ENCODE measurements at regions not wholly inside any gene's neighbourhood (a gene's known extent, or its start where the extent isn't known, plus 50 kb on each side); places are given as distances from the start of the nearest gene placed in this dataset.

DNA sequence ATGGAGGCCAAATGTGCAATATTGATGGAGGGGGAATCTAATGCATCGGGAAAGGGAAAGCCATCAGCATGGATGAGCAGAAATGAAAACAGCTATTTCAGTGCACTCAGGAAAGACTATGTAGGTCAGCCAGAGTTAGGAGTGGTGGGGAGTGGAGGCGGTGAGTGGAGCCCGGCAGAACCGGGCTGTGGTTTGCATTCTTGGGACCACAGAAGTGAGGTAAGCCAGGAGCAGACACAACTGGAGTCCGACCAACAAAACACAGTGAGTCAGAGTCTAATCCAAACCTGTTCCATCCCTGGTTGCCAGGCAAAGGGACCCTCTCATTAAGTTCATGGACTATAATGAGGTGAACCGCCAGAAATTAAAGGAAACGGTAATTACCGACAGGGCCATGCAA lies 61.1 kb upstream of the RAB12 start:
- no peak overlapping the region for H3K4me3 ChIP-seq
- H3K36me3 ChIP-seq = no peaks in the 10 kb centered on the region
- TF ChIP-seq Cebpa-rat (IDR thresholded peaks at IDR 0.05) = no peak
- no peaks in the 10 kb centered on the region for H3K4me1 ChIP-seq
- no peaks in the 10 kb centered on the region for H4K20me1 ChIP-seq
- H3K4me2 ChIP-seq = no peak overlapping the region
- H3K27ac ChIP-seq = no peak overlapping the region
- H3K9me3 ChIP-seq (replicated peaks in 1 of 11) = no peaks in the 10 kb centered on the region
- H3K9ac ChIP-seq = no peak overlapping the region
- no peaks in the 10 kb centered on the region for H3K27me3 ChIP-seq

DNA sequence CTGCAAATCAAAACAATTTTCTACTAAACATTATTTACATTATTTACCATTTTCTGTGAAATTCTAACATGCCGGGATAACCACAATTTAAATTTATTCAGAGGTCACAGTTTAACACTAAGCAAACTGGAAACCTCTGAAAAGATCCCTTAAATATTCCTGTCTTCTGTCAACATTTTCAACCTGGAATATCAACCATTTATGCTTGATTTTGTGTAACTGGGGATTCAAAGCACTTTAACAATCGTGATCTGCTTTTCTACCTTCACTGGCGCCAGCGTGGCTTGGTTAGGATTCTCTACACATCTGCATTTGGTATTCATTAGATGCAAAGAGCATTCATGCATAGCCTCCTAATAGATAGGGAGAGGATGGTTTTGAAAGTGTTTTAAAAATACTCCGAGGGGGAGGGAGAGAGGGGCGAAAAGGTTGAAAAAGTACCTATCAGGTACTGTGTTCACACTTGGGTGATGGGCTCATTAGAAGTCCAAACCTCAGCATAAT lies 59.9 kb upstream of the RAB12 start:
- no peaks in the 10 kb centered on the region for H3K36me3 ChIP-seq
- H3K9me3 ChIP-seq (replicated peaks in 1 of 11) = no peaks in the 10 kb centered on the region
- no peaks in the 10 kb centered on the region for H3K27me3 ChIP-seq
- TF ChIP-seq Cebpa-rat (IDR thresholded peaks at IDR 0.05) = no peak
- no peaks in the 10 kb centered on the region for H4K20me1 ChIP-seq
- no peak overlapping the region for H3K4me2 ChIP-seq
- no peak overlapping the region for H3K27ac ChIP-seq
- H3K4me3 ChIP-seq = no peak overlapping the region
- H3K4me1 ChIP-seq = no peaks in the 10 kb centered on the region
- no peak overlapping the region for H3K9ac ChIP-seq

DNA sequence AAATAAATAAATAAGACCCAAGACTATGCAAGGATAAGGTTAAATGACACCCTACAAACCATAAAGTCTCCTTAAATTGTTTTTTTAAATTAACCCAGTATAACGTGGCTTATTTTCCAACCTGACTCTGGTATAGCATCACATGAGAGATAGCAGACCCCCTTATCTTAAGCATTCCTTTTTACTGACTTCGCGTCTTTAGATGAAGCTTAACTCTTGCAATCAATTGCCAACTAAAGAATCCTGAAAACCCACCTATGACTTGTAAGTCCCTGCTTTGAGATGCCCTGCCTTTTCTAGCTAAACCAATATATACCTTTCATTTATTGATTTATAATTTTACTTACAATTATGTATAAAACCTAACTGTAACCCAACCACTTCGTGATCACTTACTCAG lies 57.1 kb upstream of the RAB12 start:
- Histone ChIP-seq H3K9me3 (replicated peaks in 1 of 11) (no peaks in the 10 kb centered on the region), H3K9ac (no peak overlapping the region), H3K4me3 (no peak overlapping the region), H3K4me2 (no peak overlapping the region), H3K27ac (no peak overlapping the region), H3K27me3 (no peaks in the 10 kb centered on the region), H3K4me1 (no peaks in the 10 kb centered on the region), H3K36me3 (no peaks in the 10 kb centered on the region), H4K20me1 (no peaks in the 10 kb centered on the region)
- TF ChIP-seq Cebpa-rat (IDR thresholded peaks at IDR 0.05) = no peak

DNA sequence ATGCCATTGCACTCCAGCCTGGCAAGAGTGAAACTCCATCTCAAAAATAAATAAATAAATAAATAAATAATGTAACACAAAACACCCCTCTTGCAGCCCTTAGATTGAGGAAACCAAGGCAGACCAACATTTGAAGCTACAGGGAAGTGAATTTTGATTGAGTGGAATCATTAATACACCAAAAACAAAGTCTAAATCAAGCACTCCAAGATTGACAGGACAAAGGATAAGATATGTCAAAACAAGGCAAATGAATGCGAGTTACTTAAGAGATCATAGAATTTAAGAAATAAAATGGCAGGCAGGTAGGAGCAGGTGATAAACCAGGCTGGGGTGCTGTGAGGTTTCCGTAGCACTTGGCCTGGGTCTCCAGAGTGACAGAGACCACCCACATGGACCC lies 54.9 kb upstream of the RAB12 start:
- Histone ChIP-seq H3K36me3 (no peaks in the 10 kb centered on the region), H3K27ac (no peak overlapping the region), H3K9me3 (replicated peaks in 1 of 11) (no peaks in the 10 kb centered on the region), H3K27me3 (no peaks in the 10 kb centered on the region), H4K20me1 (no peaks in the 10 kb centered on the region), H3K4me3 (no peak overlapping the region), H3K4me2 (no peak overlapping the region), H3K9ac (no peak overlapping the region), H3K4me1 (no peaks in the 10 kb centered on the region)
- TF ChIP-seq Cebpa-rat (IDR thresholded peaks at IDR 0.05) = no peak

DNA sequence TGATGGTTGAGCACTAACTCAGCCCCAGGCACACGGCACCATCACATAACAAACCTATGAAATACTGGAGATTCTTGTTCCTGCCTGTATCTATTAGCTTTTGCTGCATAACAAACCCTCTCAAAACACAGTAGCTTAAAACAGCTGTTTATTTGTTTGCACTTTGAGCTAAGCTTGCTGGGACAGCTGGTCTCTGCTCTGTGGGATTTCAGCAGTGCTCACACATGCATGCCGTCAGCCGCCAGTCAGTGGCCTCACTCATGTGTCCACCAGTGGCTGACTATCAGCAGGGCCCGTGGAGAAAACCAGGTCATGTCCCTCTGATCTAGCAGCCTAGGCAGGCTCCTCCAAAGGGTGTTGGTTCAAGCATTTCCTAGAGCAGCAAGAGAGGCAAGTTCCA lies 52.8 kb upstream of the RAB12 start:
- H3K4me2 ChIP-seq = no peak overlapping the region
- H3K27ac ChIP-seq = no peak overlapping the region
- H3K9ac ChIP-seq = no peak overlapping the region
- no peaks in the 10 kb centered on the region for H3K27me3 ChIP-seq
- H4K20me1 ChIP-seq = no peaks in the 10 kb centered on the region
- no peak overlapping the region for H3K4me3 ChIP-seq
- no peaks in the 10 kb centered on the region for H3K36me3 ChIP-seq
- TF ChIP-seq Cebpa-rat (IDR thresholded peaks at IDR 0.05) = no peak
- peaks cover 0 to 6% (median 0%) of the 10 kb centered on the region in 10 experiments; a peak in 6 of 20 replicates for H3K4me1 ChIP-seq
- no peaks in the 10 kb centered on the region for H3K9me3 ChIP-seq (replicated peaks in 1 of 11)
